OCI-LY7 (cell line): ENCODE measurements at regions not wholly inside any gene's neighbourhood (a gene's known extent, or its start where the extent isn't known, plus 50 kb on each side); places are given as distances from the start of the nearest gene placed in this dataset.

ENCODE experiments used
- BruUV-seq: library from RNA; stranded (reverse); fragments of 400-500 nt; replicated peaks from 2 replicates; lab custom pipeline; 2021; lab: Mats Ljungman, UMichigan
- CTCF ChIA-PET: fragments of 300-600 bp; sonication (Branson Sonifier 250); formaldehyde crosslinking; loops from one replicate; lab custom pipeline; 2022; ENCODE audit warnings: antibody characterized with exemption; ENCODE audit not compliant: unreplicated experiment; lab: Charles Lee
- POLR2A ChIA-PET: fragments of 300-600 bp; sonication (Branson Sonifier 250); formaldehyde crosslinking; loops from one replicate; lab custom pipeline; 2022; ENCODE audit warnings: antibody characterized with exemption; lab: Charles Lee
- DNase-seq: peaks from one replicate; pipeline ENCODE4 v3.0.0-alpha.2; 2015; ENCODE audit warnings: low spot score
- H2AFZ ChIP-seq: fragments of 200-600 bp; sonication (generic), shearing (Covaris generic); 2 replicates; pipeline ENCODE4 v1.6.1; 2014; ENCODE audit warnings: mild to moderate bottlenecking, antibody characterized with exemption, low read length, moderate library complexity
- H3K27ac ChIP-seq: fragments of 200-600 bp; sonication (generic); 2 replicates; pipeline ENCODE4 v1.5.1; 2014; ENCODE audit warnings: mixed run types, low read depth, mild to moderate bottlenecking, moderate library complexity, low read length, inconsistent platforms; ENCODE audit not compliant: poor library complexity, severe bottlenecking
- H3K36me3 ChIP-seq: fragments of 200-600 bp; sonication (generic); 2 replicates; pipeline ENCODE4 v1.6.1; 2014; ENCODE audit warnings: mild to moderate bottlenecking, antibody characterized with exemption, low read length, moderate library complexity, mixed read lengths; ENCODE audit not compliant: insufficient read depth
- H3K4me1 ChIP-seq: fragments of 200-600 bp; sonication (generic); 2 replicates; pipeline ENCODE4 v1.5.1; 2014; ENCODE audit warnings: mild to moderate bottlenecking, low read length; ENCODE audit not compliant: insufficient read depth, poor library complexity, severe bottlenecking
- H3K4me2 ChIP-seq: fragments of 200-600 bp; sonication (generic); 2 replicates; pipeline ENCODE4 v1.6.1; 2014; ENCODE audit warnings: mild to moderate bottlenecking, low read length
- H3K4me3 ChIP-seq: fragments of 200-600 bp; sonication (generic); 2 replicates; pipeline ENCODE4 v1.5.1; 2014; ENCODE audit warnings: mild to moderate bottlenecking, low read depth, low read length; ENCODE audit not compliant: poor library complexity, severe bottlenecking
- H3K79me2 ChIP-seq: fragments of 200-600 bp; sonication (generic); 2 replicates; pipeline ENCODE4 v1.6.1; 2016; ENCODE audit warnings: low read depth, mild to moderate bottlenecking, low read length, moderate library complexity, mixed read lengths; ENCODE audit not compliant: insufficient read depth
- H3K9me2 ChIP-seq: fragments of 200-600 bp; sonication (generic); 2 replicates; pipeline ENCODE4 v1.6.1; 2016; ENCODE audit warnings: mild to moderate bottlenecking, low read length, mixed read lengths; ENCODE audit not compliant: insufficient read depth
- H3K9me3 ChIP-seq: fragments of 200-600 bp; sonication (generic); 2 replicates; pipeline ENCODE4 v1.6.1; 2014; ENCODE audit warnings: mild to moderate bottlenecking, mixed run types, low read length, mixed read lengths
- H4K20me1 ChIP-seq: fragments of 200-600 bp; sonication (generic); 2 replicates; pipeline ENCODE4 v1.6.1; 2014; ENCODE audit warnings: mild to moderate bottlenecking, antibody characterized with exemption, low read length, moderate library complexity, mixed read lengths; ENCODE audit not compliant: insufficient read depth
- EZH2phosphoT487 ChIP-seq: fragments of 200-600 bp; sonication (generic); IDR thresholded peaks from 2 replicates; pipeline ENCODE4 v1.6.1; 2018; ENCODE audit warnings: low read depth, borderline replicate concordance, mild to moderate bottlenecking, mixed run types, antibody characterized with exemption, low read length, moderate library complexity, mixed read lengths
- intact Hi-C: fragments of 100-400 bp; cut with micrococcal nuclease; formaldehyde crosslinking; loops from one replicate; pipeline ENCODE4 v1.10.0; 2022; ENCODE audit not compliant: unreplicated experiment
- TF ChIP-seq, protein P1 (sequence below): fragments of 200-600 bp; sonication (generic); conservative IDR thresholded peaks from 2 replicates; pipeline ENCODE4 v1.5.1; 2014; ENCODE audit warnings: mild to moderate bottlenecking, antibody characterized with exemption, low read length, moderate library complexity, mixed read lengths

DNA sequence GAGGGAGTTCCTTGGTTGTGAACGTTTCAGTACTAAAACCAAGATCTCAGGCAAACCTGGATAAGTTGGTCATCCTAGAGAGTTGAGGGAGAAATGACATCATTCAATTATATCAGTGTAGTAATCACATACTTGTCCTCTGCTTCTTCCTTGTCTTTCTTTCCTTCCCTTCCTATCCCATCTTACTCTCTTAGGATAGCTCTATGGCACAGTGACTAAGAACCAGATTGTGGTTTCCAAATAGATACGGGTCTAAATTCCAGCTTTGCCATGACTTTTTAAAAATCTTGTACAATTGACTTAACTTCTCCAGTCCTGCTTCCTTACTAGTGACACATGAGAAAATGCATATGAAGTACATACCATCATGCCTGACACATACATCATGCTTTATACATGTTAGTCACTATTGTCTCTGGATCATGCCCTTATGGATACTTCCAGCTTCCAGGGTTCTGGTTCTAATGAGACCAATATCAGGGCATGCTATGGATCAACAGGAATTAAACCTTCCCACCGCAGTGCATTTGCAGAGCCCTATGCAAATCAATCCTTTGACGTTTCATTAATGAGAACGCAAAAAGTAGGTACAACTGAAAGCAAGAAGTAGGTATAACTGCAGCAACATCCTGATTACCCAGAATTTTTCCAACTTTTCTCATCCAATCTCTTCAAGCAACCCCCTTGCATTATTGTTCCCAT lies 168.0 kb upstream of the KLF7 start:
- ChIA-PET POLR2A (interaction anchor here (0.6 kb wide), 1 partner anchor 27 kb away, joined by 3 read pairs; no protein-coding TSS in a partner anchor), CTCF (no interaction called here)
- no peaks in the 10 kb centered on the region for H3K9me3 ChIP-seq
- no peak overlapping the region for H3K27ac ChIP-seq
- H3K36me3 ChIP-seq, result no peaks in the 10 kb centered on the region
- H3K4me3 ChIP-seq, result no peak overlapping the region
- H3K4me1 ChIP-seq, result no peaks in the 10 kb centered on the region
- no TSS peak for BruUV-seq
- no peak for DNase-seq
- intact Hi-C loops, result no loop called here
- TF ChIP-seq, protein P1, sequence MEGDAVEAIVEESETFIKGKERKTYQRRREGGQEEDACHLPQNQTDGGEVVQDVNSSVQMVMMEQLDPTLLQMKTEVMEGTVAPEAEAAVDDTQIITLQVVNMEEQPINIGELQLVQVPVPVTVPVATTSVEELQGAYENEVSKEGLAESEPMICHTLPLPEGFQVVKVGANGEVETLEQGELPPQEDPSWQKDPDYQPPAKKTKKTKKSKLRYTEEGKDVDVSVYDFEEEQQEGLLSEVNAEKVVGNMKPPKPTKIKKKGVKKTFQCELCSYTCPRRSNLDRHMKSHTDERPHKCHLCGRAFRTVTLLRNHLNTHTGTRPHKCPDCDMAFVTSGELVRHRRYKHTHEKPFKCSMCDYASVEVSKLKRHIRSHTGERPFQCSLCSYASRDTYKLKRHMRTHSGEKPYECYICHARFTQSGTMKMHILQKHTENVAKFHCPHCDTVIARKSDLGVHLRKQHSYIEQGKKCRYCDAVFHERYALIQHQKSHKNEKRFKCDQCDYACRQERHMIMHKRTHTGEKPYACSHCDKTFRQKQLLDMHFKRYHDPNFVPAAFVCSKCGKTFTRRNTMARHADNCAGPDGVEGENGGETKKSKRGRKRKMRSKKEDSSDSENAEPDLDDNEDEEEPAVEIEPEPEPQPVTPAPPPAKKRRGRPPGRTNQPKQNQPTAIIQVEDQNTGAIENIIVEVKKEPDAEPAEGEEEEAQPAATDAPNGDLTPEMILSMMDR, result no peak
- no peak for TF ChIP-seq EZH2phosphoT487
- no peak overlapping the region for H2AFZ ChIP-seq
- H3K79me2 ChIP-seq, result no peaks in the 10 kb centered on the region
- no peak overlapping the region for H3K4me2 ChIP-seq
- no peaks in the 10 kb centered on the region for H3K9me2 ChIP-seq
- H4K20me1 ChIP-seq, result no peaks in the 10 kb centered on the region

- Histone ChIP-seq H3K36me3 (no peaks in the 10 kb centered on the region), H3K9me3 (no peaks in the 10 kb centered on the region), H3K27ac (no peak overlapping the region), H4K20me1 (no peaks in the 10 kb centered on the region), H3K79me2 (no peaks in the 10 kb centered on the region), H2AFZ (no peak overlapping the region), H3K4me3 (no peak overlapping the region), H3K4me2 (no peak overlapping the region), H3K9me2 (no peaks in the 10 kb centered on the region), H3K4me1 (no peaks in the 10 kb centered on the region)
- no peak for DNase-seq
- intact Hi-C loops, result no loop called here
- no TSS peak for BruUV-seq
- TF ChIP-seq EZH2phosphoT487, result no peak
- TF ChIP-seq, protein P1, result no peak
- ChIA-PET POLR2A (no interaction called here), CTCF (no interaction called here)
These were observed 168.5 kb upstream of the KLF7 start for GRCh38 chr2:207334301-207334623.

GRCh38 chr2:207334624-207335371 lies 169.1 kb upstream of the KLF7 start:
- no peaks in the 10 kb centered on the region for H3K79me2 ChIP-seq
- no peak overlapping the region for H3K27ac ChIP-seq
- H3K4me1 ChIP-seq, result no peaks in the 10 kb centered on the region
- no peaks in the 10 kb centered on the region for H3K9me2 ChIP-seq
- no peak overlapping the region for H3K4me2 ChIP-seq
- ChIA-PET POLR2A (no interaction called here), CTCF (no interaction called here)
- no peak overlapping the region for H2AFZ ChIP-seq
- no peak overlapping the region for H3K4me3 ChIP-seq
- H3K9me3 ChIP-seq, result no peaks in the 10 kb centered on the region
- DNase-seq, result no peak
- no TSS peak for BruUV-seq
- TF ChIP-seq, protein P1, result no peak
- no peak for TF ChIP-seq EZH2phosphoT487
- H4K20me1 ChIP-seq, result no peaks in the 10 kb centered on the region
- intact Hi-C loops, result no loop called here
- no peaks in the 10 kb centered on the region for H3K36me3 ChIP-seq
